PC-9 (cell line): ENCODE measurements at regions not wholly inside any gene's neighbourhood (a gene's known extent, or its start where the extent isn't known, plus 50 kb on each side); places are given as distances from the start of the nearest gene placed in this dataset.

Source experiments
- BruUV-seq: library from RNA; stranded (reverse); fragments of 400-500 nt; replicated peaks from 2 replicates; lab custom pipeline; 2021; lab: Mats Ljungman, UMichigan
- CTCF ChIA-PET: fragments of 300-600 bp; sonication (Branson Sonifier 250); formaldehyde crosslinking; loops from one replicate; lab custom pipeline; 2022; ENCODE audit warnings: antibody characterized with exemption; lab: Charles Lee
- POLR2A ChIA-PET: fragments of 300-600 bp; sonication (Branson Sonifier 250); formaldehyde crosslinking; loops from one replicate; lab custom pipeline; 2022; ENCODE audit warnings: antibody characterized with exemption; ENCODE audit not compliant: unreplicated experiment; lab: Charles Lee
- DNase-seq, 2 experiments: peaks; one replicate each; pipeline versions ENCODE4 v3.0.0 to v3.0.0-alpha.2; 2015 to 2022; ENCODE audit warnings: mixed read lengths in 1 of 2
- H2AFZ ChIP-seq: fragments of 200-600 bp; sonication (generic); 2 replicates; pipeline ENCODE4 v1.8.1; 2017; ENCODE audit warnings: antibody characterized with exemption
- H3F3A ChIP-seq: fragments of 200-600 bp; sonication (generic); 2 replicates; pipeline ENCODE4 v1.8.1; 2017; ENCODE audit warnings: antibody characterized with exemption, mild to moderate bottlenecking, low read depth; ENCODE audit not compliant: insufficient read depth
- H3K27ac ChIP-seq: fragments of 200-600 bp; sonication (generic); 2 replicates; pipeline ENCODE4 v1.6.1; 2016; ENCODE audit warnings: mixed run types
- H3K27me3 ChIP-seq: fragments of 200-600 bp; sonication (generic); 2 replicates; pipeline ENCODE4 v1.6.1; 2016; ENCODE audit warnings: low read depth, mixed run types; ENCODE audit not compliant: insufficient read depth
- H3K36me3 ChIP-seq: fragments of 200-600 bp; sonication (generic); 2 replicates; pipeline ENCODE4 v1.6.1; 2016; ENCODE audit warnings: low read depth, mixed run types
- H3K4me1 ChIP-seq: fragments of 200-600 bp; sonication (generic); replicated peaks from 2 replicates; pipeline ENCODE4 v1.6.1; 2016; ENCODE audit warnings: mixed run types; ENCODE audit not compliant: insufficient read depth
- H3K4me2 ChIP-seq: fragments of 200-600 bp; sonication (generic); 2 replicates; pipeline ENCODE4 v1.6.1; 2017; ENCODE audit warnings: mixed run types
- H3K4me3 ChIP-seq: fragments of 200-600 bp; sonication (generic); 2 replicates; pipeline ENCODE4 v1.6.1; 2016; ENCODE audit warnings: mixed run types
- H3K79me2 ChIP-seq: fragments of 200-600 bp; sonication (generic); 2 replicates; pipeline ENCODE4 v1.6.1; 2017; ENCODE audit warnings: low read depth, mixed run types
- H3K9me2 ChIP-seq: fragments of 200-600 bp; sonication (generic); 2 replicates; pipeline ENCODE4 v1.8.1; 2017; ENCODE audit warnings: mild to moderate bottlenecking; ENCODE audit not compliant: insufficient read depth
- H3K9me3 ChIP-seq: fragments of 200-600 bp; sonication (generic); 2 replicates; pipeline ENCODE4 v1.8.1; 2016; ENCODE audit warnings: low read depth; ENCODE audit not compliant: insufficient read depth
- H4K20me1 ChIP-seq: fragments of 200-600 bp; sonication (generic); 2 replicates; pipeline ENCODE4 v1.8.1; 2017; ENCODE audit not compliant: insufficient read depth
- CTCF ChIP-seq: fragments of 200-600 bp; sonication (generic); conservative IDR thresholded peaks from 2 replicates; pipeline ENCODE4 v1.6.1; 2017; ENCODE audit warnings: mixed run types, antibody characterized with exemption, mild to moderate bottlenecking, moderate library complexity
- EZH2 ChIP-seq: fragments of 200-600 bp; sonication (generic); IDR thresholded peaks from 2 replicates; pipeline ENCODE4 v1.8.0; 2017; ENCODE audit warnings: antibody characterized with exemption, low read depth
- intact Hi-C: fragments of 100-400 bp; cut with micrococcal nuclease; formaldehyde crosslinking; loops from one replicate; pipeline ENCODE4 v1.10.0; 2022; ENCODE audit not compliant: unreplicated experiment

GRCh38 chr1:83034851-83035250 is 964.1 kb downstream of the TTLL7 start:
- BruUV-seq = no TSS peak
- no peak for DNase-seq
- CTCF ChIA-PET = no interaction called here

GRCh38 chr1:83033682-83034081 is 965.2 kb downstream of the TTLL7 start:
- TF ChIP-seq CTCF (no peak), EZH2 (no peak)
- no TSS peak for BruUV-seq
- POLR2A ChIA-PET = no interaction called here
- Histone ChIP-seq H3K27me3 (no peaks in the 10 kb centered on the region), H4K20me1 (no peaks in the 10 kb centered on the region), H3K36me3 (no peaks in the 10 kb centered on the region), H3K4me1 (peaks cover 11% of the 10 kb centered on the region), H3K4me2 (peak overlapping the region; percentile 9; the same call in 1 of the 2 replicates), H3K27ac (no peak overlapping the region), H3F3A (no peaks in the 10 kb centered on the region), H3K4me3 (no peak overlapping the region), H3K9me2 (no peaks in the 10 kb centered on the region), H2AFZ (no peak overlapping the region), H3K9me3 (peaks cover 6% of the 10 kb centered on the region), H3K79me2 (no peaks in the 10 kb centered on the region)
- intact Hi-C loops = no loop called here
- CTCF ChIA-PET = no interaction called here
- DNase-seq = peak in 1 of 2 experiments; percentile 69

More at GRCh38 chr1:83034851-83035250, 964.1 kb downstream of the TTLL7 start:
- Histone ChIP-seq H3K4me3 (no peak overlapping the region), H3K27me3 (no peaks in the 10 kb centered on the region), H2AFZ (no peak overlapping the region), H3K27ac (no peak overlapping the region), H3K9me2 (no peaks in the 10 kb centered on the region), H3K9me3 (peaks cover 6% of the 10 kb centered on the region), H3K4me2 (no peak overlapping the region), H3K4me1 (peaks cover 11% of the 10 kb centered on the region), H4K20me1 (no peaks in the 10 kb centered on the region), H3K36me3 (no peaks in the 10 kb centered on the region), H3K79me2 (no peaks in the 10 kb centered on the region), H3F3A (no peaks in the 10 kb centered on the region)
- TF ChIP-seq EZH2 (no peak), CTCF (no peak)
- POLR2A ChIA-PET = no interaction called here
- intact Hi-C loops = no loop called here

- TF ChIP-seq CTCF (no peak), EZH2 (no peak)
- no peaks in the 10 kb centered on the region for H3K9me2 ChIP-seq
- H3K27ac ChIP-seq = no peak overlapping the region
- no peaks in the 10 kb centered on the region for H3K27me3 ChIP-seq
- H3K4me2 ChIP-seq = no peak overlapping the region
- no peaks in the 10 kb centered on the region for H3F3A ChIP-seq
- DNase-seq = no peak
- no peaks in the 10 kb centered on the region for H4K20me1 ChIP-seq
- POLR2A ChIA-PET = no interaction called here
- CTCF ChIA-PET = no interaction called here
- no peak overlapping the region for H3K4me3 ChIP-seq
- BruUV-seq = no TSS peak
- H3K36me3 ChIP-seq = no peaks in the 10 kb centered on the region
- H3K79me2 ChIP-seq = no peaks in the 10 kb centered on the region
- peaks cover 11% of the 10 kb centered on the region for H3K4me1 ChIP-seq
- intact Hi-C loops = no loop called here
- H2AFZ ChIP-seq = no peak overlapping the region
- peaks cover 6% of the 10 kb centered on the region for H3K9me3 ChIP-seq
Measured at GRCh38 chr1:83029916-83030315, 969.0 kb downstream of the TTLL7 start.
